Chondrocyte (in vitro differentiated cells): ENCODE measurements at regions not wholly inside any gene's neighbourhood (a gene's known extent, or its start where the extent isn't known, plus 50 kb on each side); places are given as distances from the start of the nearest gene placed in this dataset.

Source experiments
- DNase-seq: peaks from one replicate; pipeline ENCODE4 v3.0.0; 2021; ENCODE audit warnings: mixed read lengths, low spot score
- H3K27ac Mint-ChIP-seq: one replicate; pipeline ENCODE4 v1.8.0; 2021; ENCODE audit warnings: mild to moderate bottlenecking, moderate library complexity, mixed read lengths; ENCODE audit not compliant: unreplicated experiment
- H3K27me3 Mint-ChIP-seq: 2 replicates; pipeline ENCODE4 v1.8.0; 2021; ENCODE audit warnings: low read depth, mixed read lengths
- H3K36me3 Mint-ChIP-seq: 2 replicates; pipeline ENCODE4 v1.8.0; 2021; ENCODE audit warnings: low read depth, mixed read lengths
- H3K4me1 Mint-ChIP-seq: 2 replicates; pipeline ENCODE4 v1.8.0; 2021; ENCODE audit warnings: low read depth, mild to moderate bottlenecking, mixed read lengths
- H3K4me3 Mint-ChIP-seq: one replicate; pipeline ENCODE4 v1.8.0; 2021; ENCODE audit warnings: mild to moderate bottlenecking, moderate library complexity, mixed read lengths; ENCODE audit not compliant: unreplicated experiment
- H3K9me3 Mint-ChIP-seq: 2 replicates; pipeline ENCODE4 v1.8.0; 2021; ENCODE audit warnings: low read depth, mixed read lengths
- TF ChIP-seq, protein P1 (sequence below): fragments of 200-600 bp; sonication (generic); IDR thresholded peaks from 2 replicates; pipeline ENCODE4 v1.5.0; 2021; ENCODE audit warnings: antibody characterized with exemption, mild to moderate bottlenecking, moderate library complexity

DNA sequence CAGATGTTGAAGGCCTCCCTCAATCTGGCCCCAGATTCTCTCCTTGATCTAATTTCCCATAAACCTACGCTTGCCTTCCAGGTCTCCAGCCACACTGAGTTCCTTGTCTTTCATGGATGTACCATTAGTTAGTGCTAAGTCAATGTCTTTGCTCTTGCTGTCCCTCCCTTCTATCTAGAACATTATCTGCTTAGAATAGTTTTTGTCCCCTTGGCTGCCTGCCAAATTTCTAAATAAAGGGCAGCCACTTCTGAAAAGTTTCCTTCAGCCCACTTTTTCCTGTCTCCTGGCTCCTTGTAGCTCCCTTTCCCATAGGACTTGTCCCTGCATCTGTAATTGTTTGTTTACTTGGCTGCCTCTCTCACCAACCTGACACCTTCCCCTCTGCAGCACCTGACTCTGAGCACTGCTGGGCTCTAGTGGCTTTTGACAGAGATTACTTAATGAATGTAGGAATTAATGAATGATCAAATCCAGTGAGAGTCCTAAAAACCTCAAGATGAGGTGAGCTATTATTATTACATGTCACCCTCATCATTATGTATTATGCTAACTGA lies 58.3 kb downstream of the CXCL12 start:
- no peak for DNase-seq
- no peak overlapping the region for H3K4me3 Mint-ChIP-seq
- H3K36me3 Mint-ChIP-seq = no peaks in the 10 kb centered on the region
- TF ChIP-seq, protein P1, sequence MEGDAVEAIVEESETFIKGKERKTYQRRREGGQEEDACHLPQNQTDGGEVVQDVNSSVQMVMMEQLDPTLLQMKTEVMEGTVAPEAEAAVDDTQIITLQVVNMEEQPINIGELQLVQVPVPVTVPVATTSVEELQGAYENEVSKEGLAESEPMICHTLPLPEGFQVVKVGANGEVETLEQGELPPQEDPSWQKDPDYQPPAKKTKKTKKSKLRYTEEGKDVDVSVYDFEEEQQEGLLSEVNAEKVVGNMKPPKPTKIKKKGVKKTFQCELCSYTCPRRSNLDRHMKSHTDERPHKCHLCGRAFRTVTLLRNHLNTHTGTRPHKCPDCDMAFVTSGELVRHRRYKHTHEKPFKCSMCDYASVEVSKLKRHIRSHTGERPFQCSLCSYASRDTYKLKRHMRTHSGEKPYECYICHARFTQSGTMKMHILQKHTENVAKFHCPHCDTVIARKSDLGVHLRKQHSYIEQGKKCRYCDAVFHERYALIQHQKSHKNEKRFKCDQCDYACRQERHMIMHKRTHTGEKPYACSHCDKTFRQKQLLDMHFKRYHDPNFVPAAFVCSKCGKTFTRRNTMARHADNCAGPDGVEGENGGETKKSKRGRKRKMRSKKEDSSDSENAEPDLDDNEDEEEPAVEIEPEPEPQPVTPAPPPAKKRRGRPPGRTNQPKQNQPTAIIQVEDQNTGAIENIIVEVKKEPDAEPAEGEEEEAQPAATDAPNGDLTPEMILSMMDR = no peak
- H3K4me1 Mint-ChIP-seq = peaks cover 6% of the 10 kb centered on the region
- H3K27me3 Mint-ChIP-seq = peaks cover 10% of the 10 kb centered on the region
- no peaks in the 10 kb centered on the region for H3K9me3 Mint-ChIP-seq
- no peak overlapping the region for H3K27ac Mint-ChIP-seq

DNA sequence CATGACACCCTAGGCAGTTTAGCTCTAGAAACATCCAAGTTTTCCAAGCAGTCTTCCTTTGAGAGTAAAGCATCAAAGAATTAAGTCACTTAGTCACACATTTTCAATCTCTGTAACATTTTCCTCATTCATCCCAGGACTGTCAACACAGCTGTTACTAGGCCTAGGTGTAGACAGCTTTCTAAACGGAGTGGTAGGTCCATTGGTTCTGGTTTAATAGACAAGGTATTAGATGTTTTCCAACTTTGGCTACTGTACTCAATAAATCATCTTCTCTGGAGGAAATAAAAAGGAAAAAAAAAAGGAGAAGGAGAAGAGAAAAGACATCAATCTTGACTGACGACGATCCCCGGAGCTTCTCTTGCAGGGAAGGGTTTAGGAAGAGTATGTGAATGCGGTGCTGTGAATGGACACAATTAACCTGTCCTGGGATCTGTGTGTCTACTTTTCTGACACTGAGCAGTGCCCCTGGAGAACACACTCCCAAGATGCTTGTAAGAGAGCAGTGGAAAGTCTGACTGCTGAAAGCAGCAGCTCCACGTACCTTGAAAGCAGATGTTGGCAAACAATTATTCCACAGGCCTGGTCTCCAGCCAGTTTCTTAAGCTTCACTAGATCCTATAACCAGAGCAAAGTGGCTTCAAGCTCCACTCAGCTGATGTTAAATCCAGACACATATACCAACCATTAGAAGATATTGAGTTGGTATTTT lies 59.1 kb downstream of the CXCL12 start:
- DNase-seq = no peak
- no peaks in the 10 kb centered on the region for H3K36me3 Mint-ChIP-seq
- H3K27ac Mint-ChIP-seq = no peak overlapping the region
- TF ChIP-seq, protein P1 = no peak
- H3K9me3 Mint-ChIP-seq = no peaks in the 10 kb centered on the region
- H3K4me1 Mint-ChIP-seq = peaks cover 6% of the 10 kb centered on the region
- H3K27me3 Mint-ChIP-seq = peaks cover 10% of the 10 kb centered on the region
- H3K4me3 Mint-ChIP-seq = no peak overlapping the region

DNA sequence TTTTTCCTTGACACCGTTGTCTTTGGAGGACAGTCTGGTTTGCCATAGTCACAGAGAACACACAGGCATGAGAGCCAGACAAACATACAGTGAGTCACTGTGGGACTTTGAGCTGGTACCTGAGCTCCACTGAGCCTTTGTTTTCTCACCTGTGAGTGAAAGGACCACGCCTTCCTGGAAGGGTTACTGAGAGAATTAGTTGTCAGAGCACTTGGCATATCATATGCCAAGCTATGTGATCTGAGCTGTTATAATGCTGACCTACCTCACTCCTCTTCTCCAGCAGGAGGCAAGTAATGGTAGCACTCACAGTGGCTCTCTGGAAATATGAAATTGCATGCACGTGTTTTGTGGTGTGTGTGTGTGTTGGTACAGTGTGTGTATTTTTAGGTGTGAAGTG lies 59.7 kb downstream of the CXCL12 start:
- no peak overlapping the region for H3K4me3 Mint-ChIP-seq
- no peaks in the 10 kb centered on the region for H3K9me3 Mint-ChIP-seq
- H3K27ac Mint-ChIP-seq = no peak overlapping the region
- no peak for DNase-seq
- H3K27me3 Mint-ChIP-seq = peaks cover 10% of the 10 kb centered on the region
- peaks cover 6% of the 10 kb centered on the region for H3K4me1 Mint-ChIP-seq
- no peaks in the 10 kb centered on the region for H3K36me3 Mint-ChIP-seq
- TF ChIP-seq, protein P1 = no peak

DNA sequence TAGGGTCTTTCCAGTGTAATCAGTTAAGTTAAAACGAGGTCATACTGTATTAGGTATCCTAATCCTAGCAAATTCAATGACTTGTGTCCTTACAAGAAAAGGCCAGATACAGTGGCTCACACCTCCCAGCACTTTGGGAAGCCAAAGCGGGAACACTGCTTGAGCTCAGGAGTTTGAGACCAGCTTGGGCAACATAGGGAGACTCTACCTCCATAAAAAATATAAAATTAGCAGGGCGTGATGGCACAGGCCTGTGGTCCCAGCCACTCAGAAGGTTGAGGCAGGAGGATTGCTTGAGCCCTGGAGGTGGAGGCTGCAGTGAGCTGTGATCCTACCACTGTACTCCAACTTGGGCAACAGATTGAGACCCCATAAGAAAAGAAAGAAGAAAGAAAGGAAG lies 61.1 kb downstream of the CXCL12 start:
- TF ChIP-seq, protein P1 = no peak
- Mint-ChIP-seq H3K4me3 (no peak overlapping the region), H3K27ac (no peak overlapping the region), H3K4me1 (peaks cover 6% of the 10 kb centered on the region), H3K36me3 (no peaks in the 10 kb centered on the region), H3K9me3 (no peaks in the 10 kb centered on the region), H3K27me3 (peaks cover 10% of the 10 kb centered on the region)
- DNase-seq = no peak

DNA sequence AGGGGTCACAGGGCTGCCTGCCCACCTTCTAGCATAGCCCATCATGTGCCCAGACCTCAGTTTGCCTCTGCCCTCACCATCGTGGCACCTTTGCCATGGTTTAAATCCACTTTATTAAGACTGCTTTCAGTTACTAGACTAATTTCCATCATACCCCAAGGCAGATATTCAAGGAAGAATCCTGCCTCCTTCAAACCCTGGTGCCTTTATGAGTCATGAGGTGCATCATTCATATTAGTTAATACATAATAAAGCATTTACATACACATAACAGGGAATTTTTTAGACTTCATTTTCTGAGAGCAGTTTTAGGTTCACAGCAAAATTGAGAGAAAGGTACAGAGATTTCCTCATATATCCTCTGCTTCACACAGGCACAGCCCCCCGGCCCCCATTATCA lies 62.8 kb downstream of the CXCL12 start:
- H3K4me3 Mint-ChIP-seq = no peak overlapping the region
- H3K27ac Mint-ChIP-seq = no peak overlapping the region
- TF ChIP-seq, protein P1 = no peak
- no peak for DNase-seq
- no peaks in the 10 kb centered on the region for H3K9me3 Mint-ChIP-seq
- peaks cover 6% of the 10 kb centered on the region for H3K4me1 Mint-ChIP-seq
- peaks cover 7% of the 10 kb centered on the region for H3K27me3 Mint-ChIP-seq
- no peaks in the 10 kb centered on the region for H3K36me3 Mint-ChIP-seq
